Activated CD4-positive, alpha-beta T cell treated with anti-CD3 and anti-CD28 coated beads, Interleukin-2, amount 50 U/mL, for 4 hours (primary cell): ENCODE measurements at regions not wholly inside any gene's neighbourhood (a gene's known extent, or its start where the extent isn't known, plus 50 kb on each side); places are given as distances from the start of the nearest gene placed in this dataset.
"Not testable (repeated sequence)": the region's sequence is repeated elsewhere in the genome, so short reads cannot be mapped to it uniquely, and the experiment has no call there.

ENCODE experiments used
- DNase-seq, 2 experiments: peaks; one replicate each; pipeline ENCODE4 v3.0.0-alpha.2; 2020

DNA sequence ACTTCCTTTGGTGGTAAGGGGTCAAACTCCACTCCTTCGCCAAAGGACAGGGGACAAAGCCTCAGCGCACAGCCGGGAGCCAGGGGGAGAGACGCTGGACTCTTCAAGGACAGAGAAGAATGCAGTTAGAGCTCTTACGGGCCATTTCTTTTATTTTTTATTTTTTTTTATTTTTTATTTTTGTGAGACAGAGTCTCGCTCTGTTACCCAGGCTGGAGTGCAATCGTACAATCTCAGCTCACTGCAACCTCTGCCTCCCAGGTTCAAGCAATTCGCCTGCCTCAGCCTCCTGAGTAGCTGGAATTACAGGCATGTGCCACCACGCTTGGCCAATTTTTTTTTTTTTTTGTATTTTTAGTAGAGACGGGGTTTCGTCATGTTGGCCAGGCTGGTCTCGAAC lies 93.2 kb upstream of the RPH3AL start, which contains the start of gene RFLNB:
Gene RFLNB, minus strand, starts transcription at position 101 of the 400 bp plus-strand sequence.
- not testable (repeated sequence) for DNase-seq

DNA sequence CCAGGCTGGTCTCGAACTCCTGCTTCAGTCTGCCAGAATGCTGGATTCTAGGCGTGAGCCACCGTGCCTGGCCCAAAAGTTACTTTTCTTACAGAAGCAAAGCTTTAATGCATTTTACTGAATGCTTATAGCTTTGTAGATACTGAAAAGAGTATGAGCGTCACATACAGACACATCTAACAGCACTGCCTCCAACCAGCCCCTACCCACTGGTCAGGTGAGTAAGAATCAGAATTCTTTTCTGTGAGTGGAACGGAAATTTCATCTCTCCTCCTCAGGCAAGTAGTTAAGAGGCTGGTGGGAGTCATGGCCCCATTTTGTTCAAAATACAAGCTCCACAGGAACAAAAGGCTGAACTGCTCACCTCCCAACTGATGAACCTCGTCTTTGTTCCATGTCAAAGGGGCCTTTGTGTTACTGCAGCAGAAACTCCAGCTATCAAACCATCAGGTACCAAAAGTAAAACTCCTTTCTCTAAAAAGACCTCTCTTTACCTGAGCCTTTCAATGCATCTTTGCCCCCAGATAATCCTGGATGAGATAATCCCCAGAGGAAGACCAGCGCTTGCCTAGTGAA lies 92.4 kb upstream of the RPH3AL start:
- DNase-seq = no peak

GRCh38 chr17:443109-443508 lies 90.5 kb upstream of the RPH3AL start:
- no peak for DNase-seq

DNA sequence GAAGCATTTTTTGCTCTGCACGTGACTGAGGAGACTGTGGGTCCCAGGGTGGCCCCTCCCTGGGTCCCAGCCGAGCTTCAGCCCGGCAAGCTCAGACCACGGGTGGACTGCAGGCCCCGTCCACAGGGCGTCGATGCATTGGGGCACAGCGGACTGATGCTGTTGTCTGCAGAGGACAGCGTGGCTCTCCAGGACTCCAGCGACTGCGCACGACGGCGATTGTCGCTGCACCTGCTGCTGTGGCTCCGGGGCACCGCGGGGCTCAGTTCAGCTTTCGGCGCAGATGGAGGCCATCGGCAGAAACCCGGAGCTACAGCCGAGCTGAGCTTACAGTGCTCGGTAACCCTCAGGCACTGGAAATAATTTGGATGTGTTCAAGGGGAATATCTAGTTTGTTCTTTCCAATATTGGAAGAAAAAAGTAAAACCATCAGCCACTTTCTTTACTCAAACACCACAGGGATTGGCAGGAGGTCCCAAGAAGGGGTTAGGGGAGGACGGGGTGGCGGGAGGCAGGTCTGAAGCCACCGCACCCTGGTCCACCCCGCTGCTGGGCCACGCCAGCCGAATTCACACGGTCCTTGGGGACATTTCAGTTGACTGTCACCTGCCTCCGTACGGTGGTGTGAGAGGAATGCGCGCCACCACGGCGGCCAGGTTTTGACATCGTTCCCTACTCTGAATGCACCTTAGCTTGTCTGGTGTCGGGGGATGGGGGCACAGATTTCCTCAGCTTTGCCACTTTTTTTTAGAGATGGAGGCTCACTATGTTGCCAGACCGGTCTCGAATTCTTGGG lies 88.7 kb upstream of the RPH3AL start:
- DNase-seq = no peak

DNA sequence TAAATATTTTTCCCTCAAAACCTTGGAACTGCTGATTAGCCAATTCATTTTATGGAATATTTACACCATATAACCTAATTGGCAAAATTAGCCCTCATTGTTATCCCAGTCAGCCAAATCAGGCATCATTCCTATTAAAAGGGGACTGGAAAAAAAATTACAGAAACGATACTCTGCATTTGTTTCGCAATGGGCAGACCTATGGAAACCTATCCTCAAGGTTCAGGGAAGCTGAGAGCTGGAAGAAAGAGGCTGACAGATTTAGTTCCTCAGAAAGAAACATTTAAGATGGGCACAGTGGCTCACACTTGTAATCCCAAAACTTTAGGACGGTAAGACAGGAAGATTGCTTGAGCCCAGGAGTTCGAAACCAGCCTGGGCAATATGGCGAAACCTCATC lies 85.6 kb upstream of the RPH3AL start:
- no peak for DNase-seq

DNA sequence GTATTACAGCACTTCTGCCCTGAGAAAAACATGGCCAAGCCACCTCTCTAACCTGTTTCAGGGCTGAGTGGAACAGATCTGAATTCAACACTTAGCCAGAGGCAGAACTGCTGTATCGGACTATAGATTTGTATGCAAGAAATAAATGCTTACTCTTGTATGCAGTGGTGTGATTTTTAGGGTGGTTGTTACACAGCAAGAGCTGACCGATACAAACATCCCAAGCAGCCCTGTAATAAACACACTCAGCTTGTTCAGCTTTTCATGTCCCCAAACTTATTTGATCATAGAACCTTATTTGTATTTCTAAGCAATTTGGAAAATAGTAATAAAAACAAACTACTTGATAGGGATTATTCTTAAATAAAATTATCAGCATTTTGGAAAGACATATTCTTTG lies 84.9 kb upstream of the RPH3AL start:
- DNase-seq = no peak

DNA sequence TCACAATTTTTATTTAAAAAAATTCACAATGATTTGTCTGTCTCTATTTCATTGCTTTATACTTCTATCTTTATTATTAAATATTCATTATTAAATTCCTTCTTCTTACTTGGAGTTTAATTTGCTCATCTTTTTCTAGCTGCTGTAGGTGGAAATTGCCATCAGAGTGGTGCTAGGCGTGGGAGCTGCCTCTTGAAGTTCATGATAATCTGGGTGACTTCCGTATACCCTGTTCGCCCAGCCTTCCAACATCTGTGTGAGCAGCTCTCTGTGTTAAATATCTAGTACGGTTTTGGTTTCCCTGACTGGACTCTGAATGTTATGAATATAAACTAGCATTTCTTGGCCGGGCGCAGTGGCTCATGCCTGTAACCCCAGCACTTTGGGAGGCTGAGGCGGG lies 84.0 kb upstream of the RPH3AL start:
- DNase-seq = no peak

DNA sequence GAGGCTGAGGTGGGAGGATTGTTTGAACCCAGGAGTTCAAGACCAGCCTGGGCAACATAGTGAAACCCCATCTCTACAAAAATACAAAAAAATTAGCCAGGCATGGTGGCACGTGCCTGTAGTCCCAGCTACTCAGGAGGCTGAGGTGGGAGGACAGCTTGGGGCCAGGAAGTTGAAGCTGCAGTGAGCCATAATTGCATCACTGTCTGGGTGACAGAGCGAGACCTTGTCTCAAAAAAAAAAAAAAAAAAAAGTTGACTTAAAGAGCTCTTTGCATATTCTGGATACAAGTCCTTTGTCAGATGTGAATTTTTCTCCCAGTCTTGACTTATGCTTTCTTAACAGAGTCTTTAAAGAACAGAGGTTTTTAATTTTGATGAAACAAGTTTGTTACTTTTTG lies 79.9 kb upstream of the RPH3AL start:
- DNase-seq = not testable (repeated sequence)

DNA sequence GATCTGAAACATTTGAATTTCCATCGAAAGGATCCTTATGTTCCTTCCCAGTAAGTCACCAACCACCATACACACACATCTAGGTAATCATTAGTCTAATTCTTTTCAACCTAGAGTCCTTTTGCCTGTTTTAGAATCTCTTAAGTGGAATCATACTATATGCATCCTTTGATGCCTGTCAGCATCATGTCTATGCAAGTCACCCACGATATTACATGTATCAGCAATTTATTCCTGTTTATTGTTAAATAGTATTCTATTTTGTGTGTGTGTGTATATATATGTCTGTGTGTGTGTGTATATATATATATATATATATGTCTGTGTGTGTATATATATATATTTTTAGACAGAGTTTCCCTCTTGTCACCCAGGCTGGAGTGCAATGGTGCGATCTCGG lies 78.9 kb upstream of the RPH3AL start:
- no peak for DNase-seq

DNA sequence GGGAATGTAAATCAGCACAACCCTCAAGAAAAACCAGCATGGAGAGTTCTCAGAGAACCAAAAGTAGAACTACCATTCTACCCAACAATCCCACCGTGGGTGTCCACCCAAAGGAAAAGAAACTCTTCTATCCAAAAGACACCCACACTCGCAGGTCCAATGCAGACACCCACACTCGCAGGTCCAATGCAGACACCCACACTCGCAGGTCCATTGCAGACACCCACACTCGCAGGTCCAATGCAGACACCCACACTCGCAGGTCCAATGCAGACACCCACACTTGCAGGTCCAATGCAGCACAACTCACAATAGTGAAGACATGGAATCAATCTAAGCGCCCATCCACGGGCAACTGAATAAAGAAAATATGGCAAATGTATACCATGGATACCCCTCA lies 77.0 kb upstream of the RPH3AL start:
- no peak for DNase-seq

DNA sequence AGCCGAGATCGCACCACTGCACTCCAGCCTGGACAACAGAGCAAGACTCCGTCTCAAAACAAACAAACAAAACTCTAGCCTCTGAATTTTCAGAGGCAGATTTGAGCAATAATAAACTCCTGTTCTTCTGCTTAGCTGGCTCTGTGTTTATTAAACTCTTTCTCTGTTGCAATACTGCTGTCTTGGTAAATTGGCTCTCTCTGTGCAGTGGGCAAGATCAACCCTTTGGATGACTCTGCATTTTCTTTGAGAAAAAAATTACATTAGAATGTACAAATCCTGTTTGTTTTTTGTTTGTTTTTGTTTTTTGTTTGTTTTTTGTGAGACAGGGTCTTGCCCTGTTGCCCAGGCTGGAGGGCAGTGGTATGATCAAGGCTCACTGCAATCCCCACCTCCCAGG lies 75.8 kb upstream of the RPH3AL start:
- no peak for DNase-seq

DNA sequence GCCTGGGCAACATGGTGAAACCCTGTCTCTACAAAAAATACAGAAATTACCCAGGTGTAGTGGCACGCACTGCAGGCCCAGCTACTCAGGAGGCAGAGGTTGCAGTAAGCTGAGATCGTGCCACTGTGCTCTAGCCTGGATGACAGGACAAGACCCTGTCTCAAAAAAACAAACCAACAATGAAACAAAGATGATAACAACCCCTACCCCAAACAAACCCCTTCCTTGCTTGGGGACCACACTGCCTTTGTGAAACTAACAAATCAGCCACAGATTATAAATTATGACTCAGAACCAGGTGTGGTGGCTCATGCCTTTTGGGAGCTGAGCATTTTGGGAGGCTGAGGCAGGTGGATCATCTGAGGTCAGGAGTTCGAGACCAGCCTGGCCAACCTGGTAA lies 75.3 kb upstream of the RPH3AL start:
- DNase-seq = no peak

DNA sequence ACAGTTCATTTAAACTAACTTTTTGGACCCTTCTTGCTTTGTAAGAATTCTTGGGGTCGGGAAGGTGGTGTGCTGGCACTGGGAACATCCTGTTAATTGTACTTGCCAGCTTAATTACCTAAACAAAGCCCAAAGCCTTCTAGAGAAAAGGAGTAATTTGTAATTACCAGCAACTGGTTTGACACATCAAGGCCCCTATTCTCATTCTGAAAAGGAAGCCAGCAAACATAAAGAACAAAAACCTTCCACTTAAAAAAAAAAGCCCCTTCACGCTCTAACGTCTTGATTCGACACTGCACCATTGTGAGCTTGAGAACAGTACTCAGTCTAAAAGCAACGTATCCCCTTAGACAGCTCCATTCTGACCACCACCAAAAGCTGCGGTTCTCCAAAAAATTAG lies 74.7 kb upstream of the RPH3AL start:
- DNase-seq = no peak

DNA sequence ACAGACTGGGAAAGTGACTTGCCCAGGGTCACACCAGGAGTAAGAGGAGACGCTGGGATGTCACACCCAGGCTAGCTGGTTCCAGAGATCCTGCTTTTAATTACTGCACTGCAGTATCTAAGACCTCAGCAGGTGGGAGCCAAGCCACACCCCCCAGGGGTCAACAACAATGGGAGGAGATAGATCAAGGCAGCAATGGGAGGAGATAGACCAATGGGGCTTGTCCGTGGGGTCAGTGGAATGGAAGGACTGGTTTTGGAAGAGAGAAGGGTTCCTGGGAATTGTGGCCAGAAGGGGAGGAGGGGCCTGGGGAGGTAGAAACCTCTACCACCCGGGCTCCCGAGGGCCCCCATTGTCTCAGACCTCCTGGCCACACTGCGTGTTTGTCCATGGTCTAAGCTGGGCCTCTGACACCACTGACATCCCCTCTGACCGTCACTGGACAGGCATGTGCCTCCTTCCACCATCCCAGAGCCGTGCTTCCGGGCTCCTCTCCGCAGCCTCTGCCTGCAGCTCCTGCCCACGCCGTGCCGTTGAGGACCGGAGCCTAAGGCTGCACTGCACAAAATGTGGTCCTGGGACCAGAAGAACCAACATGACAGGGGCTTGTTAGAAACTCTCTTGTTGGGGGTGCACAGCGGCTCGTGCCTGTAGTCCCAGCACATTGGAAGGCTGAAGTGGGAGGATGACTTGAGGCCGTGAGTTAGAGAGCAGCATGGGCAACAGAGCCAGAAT lies 69.8 kb upstream of the RPH3AL start:
- DNase-seq = no peak

DNA sequence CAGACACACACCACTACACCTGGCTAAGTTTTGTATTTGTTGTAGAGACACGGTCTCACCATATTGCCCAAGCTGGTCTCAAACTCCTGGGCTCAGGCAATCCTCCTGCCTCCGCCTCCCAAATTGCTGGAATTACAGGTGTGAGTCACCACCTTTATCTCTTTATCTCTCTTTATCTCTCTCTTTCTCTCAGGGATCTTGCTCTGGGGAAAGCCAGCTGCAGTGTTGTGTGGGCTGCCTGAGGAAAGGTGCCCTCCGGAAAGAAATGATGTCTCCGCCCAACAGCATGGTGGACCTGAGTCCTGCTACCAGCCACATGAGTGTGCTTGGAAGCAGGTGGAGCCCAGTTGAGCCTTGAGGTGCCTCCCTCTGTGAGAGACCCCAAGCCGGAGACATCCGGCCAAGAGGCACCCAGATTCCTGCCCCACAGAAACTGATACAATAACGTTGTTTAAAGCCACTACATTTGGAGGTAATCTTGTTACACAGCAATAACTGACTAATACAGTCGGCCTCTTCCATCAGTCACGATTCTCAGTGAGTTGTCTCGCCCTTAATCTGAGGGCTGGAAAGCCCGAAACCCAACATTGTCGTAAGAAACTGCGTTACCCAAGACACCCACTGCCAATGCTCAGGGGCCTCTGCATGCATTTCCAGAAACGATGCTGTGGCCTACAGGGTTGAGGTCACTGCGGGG lies 68.0 kb upstream of the RPH3AL start:
- no peak for DNase-seq

DNA sequence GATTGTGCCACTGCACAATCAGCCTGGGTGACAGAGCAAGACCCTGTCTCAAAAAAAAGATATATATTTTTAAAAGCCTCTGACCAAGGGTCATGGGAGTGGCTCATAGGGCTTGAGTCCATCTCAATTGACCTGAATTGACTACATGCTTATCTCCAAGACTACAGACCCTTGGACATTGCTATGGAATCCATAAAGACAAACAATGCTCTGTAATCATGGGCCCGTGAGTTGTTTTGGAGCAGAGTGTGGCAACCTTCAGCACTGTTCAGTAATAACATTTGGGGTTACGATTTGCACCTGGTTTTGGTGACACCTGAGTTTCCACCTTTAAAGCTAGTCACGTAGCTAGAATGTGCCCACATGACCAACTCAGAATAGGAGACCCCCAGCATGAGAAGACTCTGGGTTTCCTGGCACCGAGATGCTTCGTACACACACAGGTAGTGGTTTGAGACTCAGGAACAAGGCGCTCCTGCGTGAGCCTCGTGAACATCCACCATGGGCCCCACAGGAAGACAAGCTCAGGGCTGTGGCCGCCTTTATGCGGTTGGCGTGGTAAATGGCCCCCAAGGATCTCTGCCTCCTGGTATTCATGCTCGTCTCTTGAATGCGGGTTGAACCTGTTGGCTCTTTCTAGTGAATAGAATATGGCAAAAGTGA lies 66.6 kb upstream of the RPH3AL start:
- DNase-seq = no peak

- peak; percentile 45 to 47 for DNase-seq
Observed at GRCh38 chr17:418421-418751, 65.8 kb upstream of the RPH3AL start.

GRCh38 chr17:417691-418420 lies 65.2 kb upstream of the RPH3AL start:
- no peak for DNase-seq

DNA sequence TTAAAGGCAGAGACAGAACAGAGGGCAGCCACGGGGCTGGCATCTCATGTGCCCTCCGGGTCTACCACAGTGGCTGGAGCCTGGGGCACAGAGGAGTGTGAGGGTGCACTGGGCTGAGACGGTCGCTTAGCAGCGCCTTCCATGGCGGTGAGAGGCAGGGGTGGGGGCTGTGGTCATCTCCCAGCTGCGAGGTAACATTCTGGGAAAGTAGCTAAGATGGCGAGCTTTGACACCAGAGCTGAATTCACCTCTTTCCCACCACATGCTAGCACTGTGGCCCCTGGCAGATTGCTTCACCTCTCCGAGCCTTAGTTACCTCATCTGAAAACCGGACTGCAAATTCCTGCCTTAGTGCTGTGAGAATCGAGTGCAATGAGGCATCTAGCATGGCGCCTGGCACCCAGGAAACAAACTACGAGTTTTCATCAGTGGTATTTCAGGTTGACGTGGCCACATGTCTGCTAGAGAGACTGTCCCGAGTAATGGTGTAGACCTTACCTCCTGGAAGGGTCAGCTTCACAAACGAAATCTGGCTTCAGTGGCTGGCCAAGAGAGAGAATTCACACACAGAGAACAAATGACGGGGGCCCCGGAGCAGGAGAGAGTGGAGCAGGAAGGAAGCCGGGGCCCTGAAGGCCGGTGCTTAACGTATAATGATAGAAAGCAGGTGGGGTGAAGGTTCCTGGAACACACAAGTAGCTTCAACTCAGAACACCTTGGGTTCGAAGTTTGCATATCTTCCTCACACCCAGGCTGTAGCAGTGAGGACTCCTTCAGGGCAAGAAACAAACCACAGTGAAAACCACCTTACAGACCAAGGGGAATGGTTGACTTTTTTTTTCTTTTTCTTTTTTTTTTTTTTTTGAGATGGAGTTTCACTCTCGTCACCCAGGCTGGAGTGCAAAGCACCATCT lies 63.9 kb upstream of the RPH3AL start:
- peak; percentile 23 to 33 for DNase-seq

GRCh38 chr17:413706-414380 lies 61.2 kb upstream of the RPH3AL start:
- DNase-seq = no peak

GRCh38 chr17:413016-413350 lies 60.4 kb upstream of the RPH3AL start:
- no peak for DNase-seq
